Endothelial cell of umbilical vein (primary cell): ENCODE measurements at regions not wholly inside any gene's neighbourhood (a gene's known extent, or its start where the extent isn't known, plus 50 kb on each side); places are given as distances from the start of the nearest gene placed in this dataset.

Source experiments
- BruUV-seq: library from RNA; stranded (reverse); fragments of 400-500 nt; replicated peaks from 2 replicates; lab custom pipeline; 2021; lab: Mats Ljungman, UMichigan
- CTCF ChIA-PET: fragments of 300-600, 350-600 bp; sonication (Branson Sonifier 250); formaldehyde crosslinking; loops from one replicate; lab custom pipeline; 2021; ENCODE audit warnings: antibody characterized with exemption, inconsistent platforms; lab: Charles Lee
- POLR2A ChIA-PET: fragments of 300-600, 350-600 bp; sonication (Branson Sonifier 250); formaldehyde crosslinking; loops from one replicate; lab custom pipeline; 2021; ENCODE audit warnings: antibody characterized with exemption, inconsistent platforms; lab: Charles Lee
- DNase-seq: peaks from one replicate; pipeline ENCODE4 v3.0.0-alpha.2; 2011; ENCODE audit warnings: low read depth, low spot score
- FAIRE-seq: peaks from 2 replicates; lab custom pipeline; 2011; peaks lifted over from hg19 to GRCh38; lab: Jason Lieb, UNC
- H2AFZ ChIP-seq: 2 replicates; pipeline ENCODE4 v1.6.0; 2012; ENCODE audit warnings: low read depth, low read length, control low read depth, inconsistent platforms
- H3K27ac ChIP-seq: 2 replicates; pipeline ENCODE4 v1.5.1; 2011; ENCODE audit warnings: low read depth, mild to moderate bottlenecking, control low read depth, low read length, moderate library complexity; ENCODE audit not compliant: insufficient read depth
- H3K27me3 ChIP-seq, 2 experiments: 2 replicates each; pipeline versions ENCODE4 v1.6.0 to v1.6.1; 2011; ENCODE audit warnings: low read length in 2 of 2, mixed read lengths in 1 of 2; ENCODE audit not compliant: control insufficient read depth in 2 of 2, insufficient read depth in 2 of 2
- H3K36me3 ChIP-seq, 2 experiments: 2 replicates in 1 of 2; 3 replicates in 1 of 2; pipeline ENCODE4 v1.5.1; 2011; ENCODE audit warnings: low read length in 2 of 2, mild to moderate bottlenecking in 1 of 2, moderate library complexity in 1 of 2; ENCODE audit not compliant: control insufficient read depth in 2 of 2, insufficient read depth in 2 of 2; ENCODE audit errors: extremely low read depth in 1 of 2
- H3K4me1 ChIP-seq: 3 replicates; pipeline ENCODE4 v1.5.1; 2011; ENCODE audit warnings: mild to moderate bottlenecking, low read length; ENCODE audit not compliant: control insufficient read depth, insufficient read depth; ENCODE audit errors: extremely low read depth
- H3K4me2 ChIP-seq: 2 replicates; pipeline ENCODE4 v1.6.1; 2011; ENCODE audit warnings: low read length, control low read depth, mixed read lengths; ENCODE audit not compliant: insufficient read depth
- H3K4me3 ChIP-seq, 3 experiments: fragments of 200-600 bp in 1 of 3; sonication (generic), shearing (Covaris generic) in 1 of 3; replicated peaks in 1 of 3; 2 replicates each; pipeline ENCODE4 v1.5.1; 2011 to 2016; ENCODE audit warnings: control low read depth in 3 of 3, low read length in 3 of 3, mild to moderate bottlenecking in 2 of 3, inconsistent platforms in 1 of 3, low read depth in 1 of 3, moderate library complexity in 1 of 3; ENCODE audit not compliant: insufficient read depth in 1 of 3
- H3K79me2 ChIP-seq: 2 replicates; pipeline ENCODE4 v1.6.0; 2012; ENCODE audit warnings: low read length, inconsistent platforms; ENCODE audit not compliant: control insufficient read depth, insufficient read depth
- H3K9ac ChIP-seq: replicated peaks from 2 replicates; pipeline ENCODE3; 2011; ENCODE audit warnings: low read length, control low read depth; ENCODE audit not compliant: insufficient read depth; ENCODE audit errors: extremely low read depth
- H3K9me1 ChIP-seq: replicated peaks from 3 replicates; pipeline ENCODE4 v1.6.0; 2011; ENCODE audit warnings: mild to moderate bottlenecking, low read length; ENCODE audit not compliant: control insufficient read depth, insufficient read depth; ENCODE audit errors: extremely low read depth
- H3K9me3 ChIP-seq: replicated peaks from 2 replicates; pipeline ENCODE4 v1.5.1; 2012; ENCODE audit warnings: low read length, inconsistent platforms; ENCODE audit not compliant: control insufficient read depth, insufficient read depth
- H4K20me1 ChIP-seq: replicated peaks from 2 replicates; pipeline ENCODE3; 2011; ENCODE audit warnings: mild to moderate bottlenecking, low read length; ENCODE audit not compliant: control insufficient read depth, insufficient read depth; ENCODE audit errors: extremely low read depth
- EZH2 ChIP-seq: IDR thresholded peaks from 2 replicates; pipeline ENCODE4 v1.6.1; 2012; ENCODE audit warnings: borderline replicate concordance, low read depth, mild to moderate bottlenecking, moderate library complexity, low read length, inconsistent platforms; ENCODE audit not compliant: severe bottlenecking
- FOS ChIP-seq: IDR thresholded peaks from 2 replicates; pipeline ENCODE4 v1.6.1; 2011; ENCODE audit warnings: mild to moderate bottlenecking, low read length, moderate library complexity, borderline replicate concordance; ENCODE audit not compliant: insufficient read depth
- GATA2 ChIP-seq: IDR thresholded peaks from 2 replicates; pipeline ENCODE4 v1.7.0; 2011; ENCODE audit warnings: low read depth, mild to moderate bottlenecking, moderate library complexity, mixed read lengths, low read length; ENCODE audit not compliant: insufficient read length, insufficient read depth
- JUN ChIP-seq: IDR thresholded peaks from 2 replicates; pipeline ENCODE4 v1.6.1; 2011; ENCODE audit warnings: borderline replicate concordance, low read depth; ENCODE audit not compliant: insufficient read length, insufficient read depth
- MYC ChIP-seq: IDR thresholded peaks from one replicate; pipeline ENCODE4 v1.6.1; 2011; ENCODE audit warnings: mild to moderate bottlenecking, low read depth, low read length
- POLR2A ChIP-seq: IDR thresholded peaks from 2 replicates; pipeline ENCODE4 v1.6.1; 2012; ENCODE audit warnings: low read depth, mild to moderate bottlenecking, control low read depth, low read length
- POLR2AphosphoS5 ChIP-seq: IDR thresholded peaks from 2 replicates; pipeline ENCODE4 v1.6.1; 2012; ENCODE audit warnings: low read depth, mild to moderate bottlenecking, control low read depth, low read length, moderate library complexity; ENCODE audit not compliant: insufficient read depth
- dilution Hi-C: fragments of 300-500 bp; cut with MboI; formaldehyde crosslinking; loops from one replicate; pipeline ENCODE4 v1.15.0; 2019; ENCODE audit warnings: low sequenced_read_pairs; ENCODE audit not compliant: extremely low pct_ligation_motif_present
- intact Hi-C: fragments of 100-400 bp; cut with micrococcal nuclease; formaldehyde crosslinking; loops from one replicate; pipeline ENCODE4 v1.10.0; 2022
- TF ChIP-seq, protein P1 (sequence below), 2 donors: IDR thresholded peaks; 1 replicate in 1 of 2; 2 replicates in 1 of 2; pipeline ENCODE4 v1.5.1; 2011; ENCODE audit warnings: low read length in 2 of 2, mild to moderate bottlenecking in 2 of 2, moderate library complexity in 2 of 2, control low read depth in 1 of 2, inconsistent platforms in 1 of 2, low read depth in 1 of 2; ENCODE audit not compliant: insufficient read depth in 1 of 2; ENCODE audit errors: extremely low read depth in 1 of 2
- TF ChIP-seq, protein P2 (sequence below): IDR thresholded peaks from 2 replicates; pipeline ENCODE4 v1.6.1; 2011; ENCODE audit not compliant: insufficient read depth, insufficient read length

DNA sequence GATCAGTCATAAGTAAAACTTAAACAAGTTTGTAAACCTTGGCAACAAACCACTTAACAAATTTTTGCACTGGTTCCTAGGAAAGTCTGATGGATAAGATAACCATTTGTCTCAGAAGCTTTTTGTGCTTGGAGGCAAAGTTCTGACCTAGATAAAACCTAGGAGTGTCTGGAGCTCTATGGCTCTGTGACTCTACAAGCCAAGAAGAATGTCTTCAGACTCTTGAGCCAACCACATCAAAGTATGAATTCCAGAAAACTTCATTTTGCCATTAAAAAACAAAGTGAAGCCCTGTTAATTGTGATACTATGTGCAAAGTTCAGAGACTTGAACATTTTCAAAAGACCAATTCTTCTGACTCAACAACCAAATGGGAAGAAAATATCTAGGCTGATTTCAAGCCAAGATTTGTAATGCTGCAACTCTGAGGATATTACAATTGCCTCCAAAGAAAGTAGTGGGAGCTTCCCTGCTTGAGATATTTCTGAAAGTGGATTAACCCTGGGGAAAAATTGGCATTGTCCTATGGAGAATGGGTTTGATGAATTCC lies 158.1 kb upstream of the FOXQ1 start:
- intact Hi-C loops, result no loop called here
- ChIA-PET POLR2A (no interaction called here), CTCF (no interaction called here)
- no peak for DNase-seq
- BruUV-seq, result no TSS peak
- no peak overlapping the region for H3K9ac ChIP-seq
- H2AFZ ChIP-seq, result no peak overlapping the region
- no peaks in the 10 kb centered on the region for H3K27me3 ChIP-seq
- H4K20me1 ChIP-seq, result no peaks in the 10 kb centered on the region
- H3K9me3 ChIP-seq, result no peaks in the 10 kb centered on the region
- no peak for FAIRE-seq
- H3K27ac ChIP-seq, result no peak overlapping the region
- TF ChIP-seq POLR2A (no peak), EZH2 (no peak), GATA2 (no peak), FOS (no peak), MYC (no peak), POLR2AphosphoS5 (no peak), JUN (no peak)
- TF ChIP-seq, protein P1, sequence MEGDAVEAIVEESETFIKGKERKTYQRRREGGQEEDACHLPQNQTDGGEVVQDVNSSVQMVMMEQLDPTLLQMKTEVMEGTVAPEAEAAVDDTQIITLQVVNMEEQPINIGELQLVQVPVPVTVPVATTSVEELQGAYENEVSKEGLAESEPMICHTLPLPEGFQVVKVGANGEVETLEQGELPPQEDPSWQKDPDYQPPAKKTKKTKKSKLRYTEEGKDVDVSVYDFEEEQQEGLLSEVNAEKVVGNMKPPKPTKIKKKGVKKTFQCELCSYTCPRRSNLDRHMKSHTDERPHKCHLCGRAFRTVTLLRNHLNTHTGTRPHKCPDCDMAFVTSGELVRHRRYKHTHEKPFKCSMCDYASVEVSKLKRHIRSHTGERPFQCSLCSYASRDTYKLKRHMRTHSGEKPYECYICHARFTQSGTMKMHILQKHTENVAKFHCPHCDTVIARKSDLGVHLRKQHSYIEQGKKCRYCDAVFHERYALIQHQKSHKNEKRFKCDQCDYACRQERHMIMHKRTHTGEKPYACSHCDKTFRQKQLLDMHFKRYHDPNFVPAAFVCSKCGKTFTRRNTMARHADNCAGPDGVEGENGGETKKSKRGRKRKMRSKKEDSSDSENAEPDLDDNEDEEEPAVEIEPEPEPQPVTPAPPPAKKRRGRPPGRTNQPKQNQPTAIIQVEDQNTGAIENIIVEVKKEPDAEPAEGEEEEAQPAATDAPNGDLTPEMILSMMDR (IDR thresholded peaks at IDR 0.05; ENCODE audit: extremely low read depth in 1 of 2, insufficient read depth in 1 of 2, low read depth in 1 of 2, low read length in 2 of 2), result no peak
- TF ChIP-seq, protein P2, sequence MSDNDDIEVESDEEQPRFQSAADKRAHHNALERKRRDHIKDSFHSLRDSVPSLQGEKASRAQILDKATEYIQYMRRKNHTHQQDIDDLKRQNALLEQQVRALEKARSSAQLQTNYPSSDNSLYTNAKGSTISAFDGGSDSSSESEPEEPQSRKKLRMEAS, result no peak
- no peaks in the 10 kb centered on the region for H3K36me3 ChIP-seq
- no peaks in the 10 kb centered on the region for H3K4me1 ChIP-seq
- no peaks in the 10 kb centered on the region for H3K79me2 ChIP-seq
- no peaks in the 10 kb centered on the region for H3K9me1 ChIP-seq
- dilution Hi-C loops, result no loop called here
- H3K4me3 ChIP-seq, result no peak overlapping the region
- H3K4me2 ChIP-seq, result no peak overlapping the region
